Activated T-helper 1 cell treated with anti-CD3 and anti-CD28 coated beads, Interleukin-2, amount 50 U/mL, for 16 hours (primary cell): ENCODE measurements at regions not wholly inside any gene's neighbourhood (a gene's known extent, or its start where the extent isn't known, plus 50 kb on each side); places are given as distances from the start of the nearest gene placed in this dataset.
"Not testable (repeated sequence)": the region's sequence is repeated elsewhere in the genome, so short reads cannot be mapped to it uniquely, and the experiment has no call there.

ENCODE experiments used
- DNase-seq, 2 donors: peaks; one replicate each; pipeline ENCODE4 v3.0.0-alpha.2; 2020; ENCODE audit warnings: low read depth in 1 of 2, low spot score in 1 of 2

DNA sequence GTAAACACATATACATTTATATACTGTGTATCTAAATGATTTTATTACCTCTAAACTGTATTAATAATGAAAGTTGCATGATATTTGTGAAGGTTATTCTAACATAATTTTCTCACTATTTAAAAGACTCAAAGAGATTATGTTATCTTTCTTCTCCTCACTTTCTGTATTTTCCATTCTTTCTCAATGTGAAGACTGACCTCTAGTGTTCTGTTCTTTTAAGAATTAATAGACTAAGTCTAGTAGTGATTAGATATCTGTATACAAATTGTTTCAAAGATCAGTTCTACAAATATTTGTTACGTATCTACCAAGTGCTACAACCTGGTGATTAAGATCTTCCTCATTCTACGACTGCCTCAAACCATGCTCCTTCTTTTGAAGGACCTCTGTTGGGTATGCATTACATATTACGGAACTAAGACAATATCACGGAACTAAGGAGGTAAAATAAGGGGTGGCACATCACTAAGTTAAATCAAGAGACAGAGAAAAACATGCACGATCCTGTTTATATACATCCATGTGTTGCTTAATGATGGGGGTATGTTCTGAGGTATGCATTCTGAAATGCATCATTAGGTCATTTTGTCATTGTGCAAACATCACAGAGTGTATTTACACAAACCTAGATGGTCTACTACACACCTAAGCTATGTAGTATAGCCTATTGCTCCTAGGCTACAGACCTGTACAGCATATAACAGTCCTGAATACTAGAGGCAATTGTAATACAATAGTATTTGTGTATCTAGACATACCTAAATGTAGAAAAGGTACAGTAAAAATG is 161.5 kb upstream of the KBTBD8 start:
- DNase-seq: no peak

- no peak for DNase-seq
Observed at GRCh38 chr3:66838704-66839103, 159.4 kb upstream of the KBTBD8 start.

- no peak for DNase-seq
Observed at GRCh38 chr3:66839508-66839907, 158.6 kb upstream of the KBTBD8 start.

DNA sequence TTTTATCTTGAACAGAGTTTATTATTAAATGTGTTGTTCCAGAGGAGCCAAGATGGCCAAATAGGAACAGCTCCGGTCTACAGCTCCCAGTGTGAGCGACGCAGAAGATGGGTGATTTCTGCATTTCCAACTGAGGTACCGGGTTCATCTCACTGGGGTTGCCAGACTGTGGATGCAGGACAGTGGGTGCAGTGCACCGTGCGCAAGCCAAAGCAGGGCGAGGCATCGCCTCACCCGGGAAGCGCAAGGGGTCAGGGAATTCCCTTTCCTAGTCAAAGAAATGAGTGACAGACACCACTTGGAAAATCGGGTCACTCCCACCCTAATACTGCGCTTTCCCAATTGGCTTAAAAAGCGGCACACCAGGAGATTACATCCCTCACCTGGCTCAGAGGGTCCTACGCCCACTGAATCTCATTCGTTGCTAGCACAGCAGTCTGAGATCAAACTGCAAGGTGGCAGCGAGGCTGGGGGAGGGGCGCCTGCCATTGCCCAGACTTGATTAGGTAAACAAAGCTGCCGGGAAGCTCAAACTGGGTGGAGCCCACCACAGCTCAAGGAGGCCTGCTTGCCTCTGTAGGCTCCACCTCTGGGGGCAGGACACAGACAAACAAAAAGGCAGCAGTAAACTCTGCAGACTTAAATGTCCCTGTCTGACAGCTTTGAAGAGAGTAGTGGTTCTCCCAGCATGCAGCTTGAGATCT is 155.2 kb upstream of the KBTBD8 start:
- not testable (repeated sequence) for DNase-seq

DNA sequence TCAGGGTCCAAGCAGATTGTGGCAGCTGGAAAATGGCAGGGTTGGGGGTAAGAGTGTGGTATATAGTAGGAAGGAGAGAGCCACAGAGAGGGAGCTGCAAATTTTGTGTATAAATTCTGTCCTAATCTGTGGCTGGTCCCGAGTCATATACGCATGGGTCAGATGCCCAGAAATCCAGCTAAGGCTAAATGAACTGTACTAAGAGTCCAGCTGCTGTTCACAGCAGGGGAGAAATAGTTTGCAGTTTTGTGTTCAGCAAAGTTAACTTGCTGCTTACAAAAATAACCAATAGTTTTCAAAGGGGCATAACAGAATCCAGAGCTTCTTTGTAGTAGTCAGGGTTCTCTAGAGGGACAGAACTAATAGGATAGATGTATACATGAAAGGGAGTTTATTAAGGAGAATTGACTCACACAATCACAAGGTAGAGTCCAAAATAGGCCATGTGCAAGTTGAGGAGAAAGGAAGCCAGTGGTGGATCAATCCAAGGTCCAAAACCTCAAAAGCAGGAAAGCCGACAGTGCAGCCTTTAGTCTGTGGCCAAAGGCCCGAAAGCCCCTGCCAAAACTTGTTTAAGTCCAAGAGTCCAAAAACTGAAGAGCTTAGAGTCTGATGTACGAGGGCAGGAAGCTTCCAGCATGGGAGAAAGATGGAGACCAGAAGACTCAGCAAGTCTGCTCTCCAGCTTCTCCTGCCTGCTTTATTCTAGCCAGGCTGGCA is 146.1 kb upstream of the KBTBD8 start:
- no peak for DNase-seq

- no peak for DNase-seq
Observed at GRCh38 chr3:66854601-66855151, 143.4 kb upstream of the KBTBD8 start.

DNA sequence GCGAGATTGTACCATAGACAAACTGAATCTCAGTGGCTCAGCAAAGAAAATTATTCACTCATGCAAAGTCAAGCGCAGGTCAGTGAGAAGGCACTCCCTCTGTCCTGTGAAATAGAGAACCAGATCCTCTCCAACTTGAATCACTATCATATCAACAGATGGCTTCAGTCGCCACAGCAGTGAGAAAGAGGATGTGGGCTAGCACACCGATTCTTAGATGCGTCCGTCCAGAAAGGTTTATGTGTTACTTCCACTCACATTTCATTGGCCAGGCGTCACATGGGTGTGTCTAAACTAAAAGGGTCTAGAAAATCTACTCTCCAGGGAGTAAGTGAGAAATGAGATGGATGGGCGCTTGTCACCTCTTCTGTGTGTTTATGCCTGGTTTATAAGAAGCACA is 141.6 kb upstream of the KBTBD8 start:
- no peak for DNase-seq

GRCh38 chr3:66858656-66859381 is 139.3 kb upstream of the KBTBD8 start:
- no peak for DNase-seq

- no peak for DNase-seq
Observed at GRCh38 chr3:66860771-66861170, 137.3 kb upstream of the KBTBD8 start.

GRCh38 chr3:66863205-66864111 is 134.6 kb upstream of the KBTBD8 start:
- DNase-seq: no peak

DNA sequence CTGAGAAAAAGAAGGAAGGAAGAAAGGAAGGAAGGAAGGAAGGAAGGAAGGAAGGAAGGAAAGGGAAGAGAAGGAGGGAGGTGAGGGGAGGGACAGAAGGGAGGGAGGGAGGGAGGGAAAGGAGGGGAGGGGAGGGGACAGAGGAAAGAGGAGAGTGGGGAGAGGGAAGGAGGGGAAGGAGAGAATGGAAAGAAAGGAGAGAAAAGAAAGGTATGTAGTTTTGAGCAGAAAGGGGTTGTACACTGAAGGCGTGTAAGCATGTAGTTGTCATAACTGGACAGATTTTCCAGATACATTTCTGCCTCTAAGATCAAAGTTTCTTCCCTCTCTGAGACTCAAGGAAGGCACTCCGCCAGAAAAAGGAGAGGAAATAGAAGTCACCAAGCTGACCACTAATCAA is 113.4 kb upstream of the KBTBD8 start:
- no peak for DNase-seq

DNA sequence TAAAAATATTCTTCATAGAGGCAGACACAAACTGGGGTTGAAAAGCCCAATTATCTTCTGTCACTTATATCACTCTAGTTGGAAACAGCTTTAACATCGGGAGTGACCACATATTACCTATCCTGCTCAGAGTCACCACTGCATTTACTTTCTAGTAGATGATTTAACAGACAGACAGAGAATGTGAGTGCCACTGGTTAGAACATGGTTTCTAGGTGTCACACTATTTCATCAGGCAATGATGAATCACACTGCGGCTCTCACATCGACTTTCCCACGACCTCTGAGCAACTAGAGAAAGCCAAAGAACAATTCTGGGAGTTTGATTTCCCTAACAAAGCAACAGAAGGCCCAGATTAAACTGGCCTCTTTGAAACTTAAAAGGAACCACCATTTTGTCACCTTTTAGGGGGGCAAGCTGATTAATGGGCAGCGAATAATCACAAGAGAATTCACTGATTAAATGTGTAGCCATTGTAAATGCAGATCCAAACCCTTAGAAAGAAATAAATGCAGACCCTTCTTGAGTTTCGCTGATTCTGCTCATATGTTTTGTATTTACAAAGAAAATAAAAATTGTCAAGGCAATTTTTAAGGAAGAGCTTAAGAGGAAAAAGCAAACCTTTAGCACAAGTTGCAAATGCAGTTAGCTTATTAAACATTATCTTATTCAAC is 112.6 kb upstream of the KBTBD8 start:
- no peak for DNase-seq

DNA sequence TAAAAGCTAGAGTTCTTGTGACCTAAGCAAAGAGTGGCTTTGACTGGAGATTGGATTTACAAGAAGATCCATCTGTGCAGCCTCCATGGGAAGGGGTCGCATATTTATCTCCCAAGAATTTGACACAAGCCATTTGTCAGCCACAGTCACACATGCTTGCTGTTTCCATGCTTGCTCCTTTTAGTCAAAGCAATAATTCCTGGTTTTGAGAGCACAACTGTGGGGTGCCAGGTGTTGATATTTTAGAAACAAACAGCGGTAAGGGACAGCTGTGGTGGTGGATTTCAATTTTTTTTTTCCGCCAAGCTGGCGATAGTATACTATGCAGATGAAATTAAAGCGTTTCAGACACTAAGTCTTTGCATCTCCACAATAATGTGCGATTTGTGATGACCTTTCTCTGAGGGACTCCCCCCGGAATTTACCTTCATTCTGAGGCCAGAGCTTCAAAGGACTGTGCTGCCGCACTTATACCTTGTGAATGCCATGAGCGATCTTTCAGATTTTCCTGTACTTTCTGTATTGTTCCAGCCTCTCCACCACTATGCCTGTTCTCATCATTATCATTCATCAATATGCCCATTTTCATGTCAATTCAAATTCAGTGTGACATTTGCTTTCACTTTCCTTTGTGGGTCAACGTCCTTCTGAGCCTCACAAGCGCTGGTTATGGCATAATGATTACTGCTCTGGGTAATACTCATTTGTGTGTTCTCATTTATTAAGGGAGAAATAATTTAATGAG is 108.2 kb upstream of the KBTBD8 start:
- DNase-seq: no peak

DNA sequence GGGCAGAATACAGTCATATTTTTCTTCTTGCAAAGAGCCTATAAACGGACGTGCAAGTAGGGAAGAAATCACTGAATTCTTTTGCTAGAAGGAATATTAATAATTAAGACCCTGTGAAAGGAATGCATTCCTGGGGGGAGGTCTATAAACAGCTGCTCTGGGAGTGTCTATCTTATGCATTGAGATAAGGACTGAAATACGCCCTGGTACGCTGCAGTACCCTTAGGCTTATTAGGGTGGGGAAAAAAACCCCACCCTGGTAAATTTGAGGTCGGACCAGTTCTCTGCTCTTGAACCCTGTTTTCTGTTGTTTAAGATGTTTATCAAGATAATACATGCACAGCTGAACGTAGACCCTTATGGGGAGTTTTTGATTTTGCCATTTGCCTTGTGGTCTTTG is 100.0 kb upstream of the KBTBD8 start:
- no peak for DNase-seq

- no peak for DNase-seq
Observed at GRCh38 chr3:66904336-66904735, 93.8 kb upstream of the KBTBD8 start.

DNA sequence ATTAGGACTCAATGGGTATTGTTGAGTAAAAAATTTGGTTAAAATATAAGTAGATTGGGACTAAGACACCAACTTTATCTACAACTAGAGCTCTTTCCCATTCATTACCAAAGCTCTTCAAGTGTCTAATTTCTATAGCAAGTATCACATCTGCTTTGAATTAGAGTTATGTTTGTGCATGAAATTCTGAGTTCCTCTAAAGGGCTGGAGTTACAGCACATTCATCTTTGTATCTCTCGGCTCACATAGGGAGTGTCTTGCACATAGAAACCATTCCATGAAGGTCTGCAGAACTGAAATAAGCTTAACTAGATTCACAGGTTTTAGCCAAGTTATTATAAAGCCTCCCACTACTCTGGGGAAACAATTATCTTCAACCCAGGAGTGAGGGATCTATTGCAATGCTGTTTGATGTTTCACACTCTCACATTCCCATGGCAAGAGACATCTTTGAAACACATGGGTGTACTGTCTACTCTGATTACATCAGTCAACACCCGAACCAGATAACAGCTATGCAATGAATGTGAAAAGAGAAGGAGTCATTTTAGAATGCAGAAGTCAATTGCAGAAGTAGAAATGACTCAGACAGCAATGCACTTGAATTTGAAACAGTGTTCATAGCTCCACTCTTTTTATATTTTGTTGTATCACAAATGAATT is 93.1 kb upstream of the KBTBD8 start:
- DNase-seq: no peak

DNA sequence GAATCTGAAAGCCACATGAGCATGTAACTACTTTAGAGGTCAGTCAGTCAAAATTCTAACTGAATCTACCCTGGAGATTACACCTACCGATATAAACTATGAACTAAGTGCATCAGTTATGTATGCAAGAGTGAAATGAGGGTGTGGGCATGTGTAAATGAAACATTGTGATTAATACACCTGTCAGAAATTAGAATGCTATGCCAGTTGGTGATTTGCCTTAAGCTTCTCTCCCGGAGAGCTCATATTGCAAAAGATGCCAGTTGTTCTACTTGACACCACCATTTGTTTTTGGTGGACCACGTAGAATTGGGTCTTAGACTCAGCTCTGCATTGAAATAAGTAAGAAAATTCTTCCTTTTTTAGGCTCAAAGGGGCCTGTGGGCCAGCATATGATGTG is 91.0 kb upstream of the KBTBD8 start:
- no peak for DNase-seq
